GM12892 (cell line): ENCODE measurements at regions not wholly inside any gene's neighbourhood (a gene's known extent, or its start where the extent isn't known, plus 50 kb on each side); places are given as distances from the start of the nearest gene placed in this dataset.
"Not testable (repeated sequence)": the region's sequence is repeated elsewhere in the genome, so short reads cannot be mapped to it uniquely, and the experiment has no call there.

Experiments
- DNase-seq: peaks from one replicate; pipeline ENCODE4 v3.0.0; 2011; ENCODE audit not compliant: insufficient read length
- FAIRE-seq: peaks from 2 replicates; lab custom pipeline; 2011; peaks lifted over from hg19 to GRCh38; lab: Jason Lieb, UNC
- POLR2A ChIP-seq: IDR thresholded peaks from 2 replicates; pipeline ENCODE4 v1.6.1; 2011; ENCODE audit warnings: low read depth, low read length, control low read depth
- POLR2AphosphoS5 ChIP-seq: IDR thresholded peaks from 2 replicates; pipeline ENCODE4 v1.6.1; 2011; ENCODE audit warnings: low read depth, low read length, control low read depth
- TAF1 ChIP-seq: IDR thresholded peaks from 2 replicates; pipeline ENCODE4 v1.6.1; 2011; ENCODE audit warnings: low read depth, mild to moderate bottlenecking, control low read depth, low read length, borderline replicate concordance

DNA sequence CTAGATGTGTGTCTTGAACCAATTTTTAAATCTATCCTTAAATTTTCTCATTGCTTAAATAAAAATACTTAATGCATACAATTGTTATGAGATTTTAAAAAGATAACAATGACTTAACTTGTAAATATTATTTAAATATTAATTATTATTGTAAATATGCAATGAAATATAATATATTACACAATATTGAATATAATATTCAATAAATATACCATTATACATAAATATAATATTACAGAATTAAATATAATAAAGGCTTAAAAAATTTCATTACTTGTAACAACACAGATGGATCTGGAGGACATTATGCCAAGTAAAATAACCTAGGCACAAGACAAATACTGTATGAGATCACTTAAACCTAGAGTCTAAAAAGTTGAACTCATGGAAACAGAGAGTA, 1532.3 kb downstream of the PCDH9 start:
- FAIRE-seq (no peak), DNase-seq (no peak)
- no peak for TF ChIP-seq TAF1
- TF ChIP-seq POLR2AphosphoS5, result no peak
- no peak for TF ChIP-seq POLR2A

DNA sequence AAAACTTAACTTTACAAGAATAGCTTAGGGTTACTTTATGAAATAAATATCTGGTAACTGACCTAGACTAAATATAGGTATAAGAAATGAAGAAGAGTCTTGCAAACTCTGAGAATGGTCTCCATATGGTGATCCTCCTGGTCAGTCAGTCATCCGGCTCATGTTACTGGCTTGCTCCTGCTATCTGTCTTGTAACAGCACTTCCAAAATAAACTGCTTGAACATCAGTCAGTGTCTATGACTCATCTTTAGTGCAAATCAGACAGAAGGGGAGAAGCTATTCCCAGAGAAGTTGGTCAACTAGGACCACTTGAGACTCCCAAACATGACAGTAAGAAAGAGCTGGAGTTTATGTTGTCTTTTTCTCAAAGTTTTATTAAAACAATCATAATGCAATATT, 1550.9 kb downstream of the PCDH9 start:
- DNase-seq (no peak), FAIRE-seq (peak; percentile 24)
- TF ChIP-seq POLR2A, result no peak
- TF ChIP-seq POLR2AphosphoS5, result no peak
- TF ChIP-seq TAF1, result no peak

DNA sequence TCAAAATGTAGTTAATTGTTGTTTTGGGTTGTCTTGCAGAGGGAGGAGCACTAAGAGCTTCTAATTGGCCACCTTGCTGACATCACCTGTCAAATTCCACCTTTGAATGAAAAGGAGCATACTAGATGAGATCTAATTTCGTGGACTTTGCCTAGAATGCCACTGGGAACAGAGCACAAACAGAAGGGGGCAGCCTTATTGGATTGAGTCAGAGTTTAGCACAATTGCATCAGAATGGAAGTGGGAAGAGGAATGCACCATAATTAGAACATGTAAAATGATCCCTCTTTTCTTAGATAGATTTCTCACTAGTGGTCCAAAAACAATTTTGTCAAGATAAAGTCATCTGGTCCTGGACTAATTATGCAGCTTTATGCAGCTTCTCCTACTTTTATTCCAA, 1552.2 kb downstream of the PCDH9 start:
- DNase-seq (no peak), FAIRE-seq (no peak)
- no peak for TF ChIP-seq POLR2AphosphoS5
- TF ChIP-seq TAF1, result no peak
- TF ChIP-seq POLR2A, result no peak

DNA sequence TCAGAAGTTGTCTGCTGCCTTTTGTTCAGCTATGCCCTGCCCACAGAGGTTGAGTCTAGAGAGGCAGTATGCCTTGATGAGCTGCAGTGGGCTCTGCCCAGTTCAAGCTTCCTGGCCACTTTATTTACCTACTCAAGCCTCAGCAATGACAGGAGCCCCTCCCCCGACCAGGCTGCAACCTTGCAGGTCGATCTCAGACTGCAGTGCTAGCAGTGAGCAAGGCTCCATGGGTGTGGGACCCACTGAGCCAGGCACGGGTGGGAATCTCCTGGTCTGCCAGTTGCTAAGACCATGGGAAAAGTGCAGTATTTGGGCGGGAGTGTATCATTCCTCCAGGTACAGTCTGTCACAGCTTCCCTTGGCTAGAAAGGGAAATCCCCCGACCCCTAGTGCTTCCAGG, 1554.8 kb downstream of the PCDH9 start:
- not testable (repeated sequence) for DNase-seq, FAIRE-seq

DNA sequence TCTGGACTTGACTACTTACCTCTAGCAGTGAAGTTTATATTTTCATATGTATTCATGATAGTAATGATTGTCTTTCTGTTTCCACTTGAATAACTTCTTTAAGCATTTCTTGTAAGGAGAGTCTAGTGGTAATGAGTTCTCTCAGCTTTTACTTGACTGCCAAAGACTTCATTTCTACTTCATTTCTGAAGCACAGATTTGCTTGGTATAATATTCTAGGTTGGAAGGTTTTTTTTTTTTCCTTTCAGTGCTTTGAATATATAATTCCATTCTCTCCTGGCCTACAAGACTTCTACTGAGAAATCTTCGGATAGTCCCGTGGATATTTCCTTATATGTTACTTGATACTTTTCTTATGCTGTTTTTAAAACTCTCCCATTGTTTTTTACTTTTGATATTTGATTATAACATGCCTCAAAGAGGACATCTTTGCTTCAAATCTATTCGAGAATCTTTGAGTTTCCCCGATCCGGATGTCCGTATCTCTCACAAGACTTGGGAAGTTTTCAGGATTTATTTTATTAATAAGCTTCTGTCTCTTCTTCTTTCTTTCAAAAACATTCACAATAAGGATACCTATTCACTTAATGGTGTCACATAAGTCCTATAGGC, 1560.0 kb downstream of the PCDH9 start:
- DNase-seq (no peak), FAIRE-seq (no peak)
- TF ChIP-seq POLR2A (no peak), POLR2AphosphoS5 (no peak), TAF1 (no peak)

DNA sequence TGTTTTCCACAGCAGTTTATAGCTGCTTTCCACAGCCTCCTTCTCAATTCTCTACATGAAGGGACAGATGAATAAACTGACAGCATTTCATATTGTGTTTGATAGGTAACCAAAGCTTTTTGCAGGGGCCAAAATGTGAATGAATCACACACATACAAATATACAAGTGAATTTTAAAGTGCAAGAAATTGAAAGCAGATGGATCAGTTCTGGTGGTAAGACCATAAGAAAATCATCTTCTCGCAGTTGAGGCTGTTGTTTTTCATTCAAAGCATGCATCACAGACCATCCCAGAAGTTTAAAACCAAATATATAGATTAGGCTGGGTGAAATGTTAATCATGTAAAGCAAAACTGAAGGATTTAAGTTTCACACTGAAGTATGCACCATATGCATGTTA, 1569.4 kb downstream of the PCDH9 start:
- FAIRE-seq, result no peak
- no peak for TF ChIP-seq POLR2AphosphoS5
- DNase-seq, result no peak

DNA sequence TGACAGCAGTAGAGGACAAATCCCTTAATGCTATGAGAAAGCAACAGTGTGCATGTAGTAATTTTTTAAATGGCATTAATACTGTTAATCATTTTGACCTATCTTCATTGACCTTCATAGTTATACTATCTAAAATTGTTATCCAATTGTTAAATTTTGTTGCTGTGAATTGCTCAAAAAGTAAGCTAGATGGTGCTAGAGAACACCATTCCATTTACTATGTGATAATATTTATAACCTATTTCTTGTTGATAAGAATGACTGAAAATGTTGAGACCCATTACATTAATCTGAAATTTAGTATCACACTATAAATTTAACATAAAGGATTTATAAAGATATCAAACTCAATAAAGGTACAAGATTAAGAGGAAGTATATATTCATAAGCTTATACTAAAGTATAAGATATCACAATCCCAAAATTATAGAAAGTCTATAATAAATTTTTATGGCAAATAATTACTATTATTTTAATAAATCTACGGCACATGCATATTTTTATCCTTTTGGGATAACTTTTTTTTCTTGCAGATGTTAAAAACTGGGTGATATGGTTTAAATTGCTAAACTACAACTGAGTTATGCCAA, 1573.3 kb downstream of the PCDH9 start:
- FAIRE-seq (no peak), DNase-seq (no peak)
- no peak for TF ChIP-seq TAF1
- TF ChIP-seq POLR2AphosphoS5, result no peak
- TF ChIP-seq POLR2A, result no peak

DNA sequence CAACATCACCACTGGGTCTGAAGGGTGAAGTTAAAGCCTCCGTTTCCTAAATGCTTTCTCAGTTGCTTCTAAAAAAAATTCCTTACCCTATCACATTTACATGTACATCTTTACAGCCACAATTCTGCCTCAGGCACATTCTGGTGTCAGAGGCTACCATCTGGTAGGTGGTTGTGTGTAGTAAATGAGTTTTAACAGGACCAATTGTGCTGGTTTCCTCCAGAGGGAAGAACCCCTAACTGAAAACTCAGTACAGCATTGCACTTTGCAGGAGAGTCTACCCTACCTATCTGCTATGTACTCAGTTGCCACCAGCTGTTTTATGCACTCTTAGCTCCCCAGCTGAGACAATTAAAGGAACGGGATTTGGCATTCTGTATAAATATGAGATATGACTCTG, 1576.5 kb downstream of the PCDH9 start:
- DNase-seq (no peak), FAIRE-seq (no peak)
- TF ChIP-seq POLR2AphosphoS5, result no peak
- no peak for TF ChIP-seq POLR2A
- no peak for TF ChIP-seq TAF1

DNA sequence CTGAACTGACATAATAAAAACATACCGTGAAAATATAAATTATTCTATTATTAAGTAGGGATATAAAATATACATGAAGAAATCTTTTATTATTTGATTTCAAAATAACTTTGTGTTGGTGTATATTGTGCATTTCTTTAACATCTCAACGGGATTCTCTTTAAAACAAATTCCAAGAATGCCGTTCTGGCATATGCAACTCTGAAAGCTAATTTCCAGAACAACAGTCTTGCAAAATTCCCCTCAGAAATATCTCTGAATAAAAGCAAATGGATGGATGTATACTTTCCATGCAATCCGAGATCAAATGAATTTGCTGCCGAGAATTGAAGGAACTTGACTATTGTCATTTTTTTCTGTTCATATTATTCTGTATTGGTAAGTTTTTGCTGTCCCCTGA, 1579.8 kb downstream of the PCDH9 start:
- DNase-seq (no peak), FAIRE-seq (no peak)
- TF ChIP-seq TAF1 (no peak), POLR2A (no peak), POLR2AphosphoS5 (no peak)

DNA sequence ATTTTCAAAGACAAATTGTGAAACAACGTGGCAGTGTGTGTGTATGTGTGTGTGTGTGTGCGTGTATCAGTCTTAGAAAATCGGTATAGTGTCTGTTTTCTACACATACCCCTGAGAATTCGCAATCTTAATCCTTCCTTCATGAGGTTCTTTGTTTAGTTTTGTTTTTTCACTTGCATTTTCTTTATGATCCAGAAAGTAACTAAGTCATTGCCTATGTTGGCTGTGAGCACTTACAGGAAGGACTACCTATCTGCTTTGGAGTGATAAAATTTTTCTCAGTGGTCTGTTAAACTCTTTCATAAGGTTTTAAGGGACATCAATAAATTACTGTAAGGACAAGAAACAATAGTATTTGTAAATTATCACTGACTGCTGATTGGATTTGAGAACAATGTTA, 1587.1 kb downstream of the PCDH9 start:
- DNase-seq (no peak), FAIRE-seq (no peak)
- TF ChIP-seq TAF1 (no peak), POLR2A (no peak), POLR2AphosphoS5 (no peak)

DNA sequence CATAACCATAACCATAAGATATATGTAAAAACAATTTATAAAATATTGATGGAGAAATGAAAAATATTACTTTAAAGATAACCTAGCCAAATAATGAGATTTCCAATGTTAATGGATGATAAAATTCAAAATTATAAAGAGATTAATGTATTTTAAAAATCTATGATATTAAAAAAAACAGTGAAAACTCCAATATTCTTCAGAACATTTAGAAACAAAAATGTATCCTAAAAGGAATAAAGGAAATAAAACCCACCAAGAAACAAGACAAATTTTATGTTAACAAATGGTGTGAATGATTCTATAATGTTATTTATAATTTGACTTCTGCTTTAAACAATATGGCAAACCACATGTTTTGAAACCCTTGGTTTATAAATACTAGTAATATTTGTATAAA, 1587.8 kb downstream of the PCDH9 start:
- DNase-seq (no peak), FAIRE-seq (no peak)
- TF ChIP-seq TAF1 (no peak), POLR2A (no peak), POLR2AphosphoS5 (no peak)

DNA sequence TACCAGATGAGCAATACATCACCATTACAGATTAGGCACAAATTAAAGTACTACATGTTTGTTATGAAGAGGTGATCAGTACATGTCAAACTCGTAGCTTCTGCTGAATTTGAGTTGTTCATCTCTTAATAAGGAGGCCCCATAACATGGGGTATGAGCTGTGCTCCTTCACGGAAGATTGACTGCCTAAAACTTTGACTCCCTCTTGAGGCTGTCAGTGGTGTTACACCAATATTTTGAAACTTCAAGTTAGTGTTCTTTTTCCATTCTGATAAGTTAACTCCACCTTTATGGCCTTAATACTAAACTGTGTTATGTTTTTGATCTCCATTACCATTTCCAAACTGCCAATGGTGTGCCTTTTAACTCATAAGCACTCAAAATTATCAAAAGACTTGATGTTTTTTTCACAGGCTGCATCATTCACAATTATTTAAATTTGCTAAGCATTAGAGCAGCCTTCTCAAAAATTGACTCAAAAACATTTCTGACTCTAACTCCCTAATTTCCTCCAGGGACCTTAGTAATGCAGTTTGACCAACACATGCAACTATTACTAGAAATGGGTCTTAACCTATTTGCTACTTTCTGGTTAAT, 1591.5 kb downstream of the PCDH9 start:
- FAIRE-seq, result no peak
- TF ChIP-seq TAF1 (no peak), POLR2AphosphoS5 (no peak), POLR2A (no peak)
- no peak for DNase-seq
